Activated B cell treated with CpG ODN at 0.5 μM for 24 hours (primary cell): ENCODE measurements at regions not wholly inside any gene's neighbourhood (a gene's known extent, or its start where the extent isn't known, plus 50 kb on each side); places are given as distances from the start of the nearest gene placed in this dataset.

ENCODE experiments used
- ATAC-seq: fragments of 200-7000 bp; cut with Tn5 transposase; one replicate; pipeline ENCODE4 v1.10.0; 2021; ENCODE audit warnings: low read depth, mild to moderate bottlenecking, moderate library complexity
- CTCF ChIA-PET: fragments of 350-600 bp; sonication (Branson Sonifier 250); formaldehyde crosslinking; loops from one replicate; lab custom pipeline; 2021; ENCODE audit warnings: antibody characterized with exemption; lab: Charles Lee
- POLR2A ChIA-PET: fragments of 350-600 bp; sonication (Branson Sonifier 250); formaldehyde crosslinking; loops from one replicate; lab custom pipeline; 2021; ENCODE audit warnings: antibody characterized with exemption; lab: Charles Lee
- DNase-seq: peaks from one replicate; pipeline ENCODE4 v3.0.0; 2022
- H3K27ac Mint-ChIP-seq: one replicate; pipeline ENCODE4 v1.8.0; 2020; ENCODE audit warnings: mixed read lengths
- H3K27me3 Mint-ChIP-seq: one replicate; pipeline ENCODE4 v1.8.0; 2021; ENCODE audit warnings: mixed read lengths
- H3K36me3 Mint-ChIP-seq: one replicate; pipeline ENCODE4 v1.8.0; 2021; ENCODE audit warnings: low read depth, mixed read lengths
- H3K4me1 Mint-ChIP-seq: one replicate; pipeline ENCODE4 v1.8.0; 2021; ENCODE audit warnings: mixed read lengths
- H3K4me3 Mint-ChIP-seq: one replicate; pipeline ENCODE4 v1.8.0; 2020; ENCODE audit warnings: mild to moderate bottlenecking, mixed read lengths
- H3K9me3 Mint-ChIP-seq: one replicate; pipeline ENCODE4 v1.8.0; 2020; ENCODE audit warnings: mixed read lengths
- CTCF ChIP-seq: fragments of 200-600 bp; IDR thresholded peaks from one replicate; pipeline ENCODE4 v1.8.0; 2022; ENCODE audit warnings: antibody characterized with exemption, mild to moderate bottlenecking
- intact Hi-C: fragments of 100-400 bp; cut with micrococcal nuclease; formaldehyde crosslinking; loops from one replicate; pipeline ENCODE4 v1.15.1; 2024

GRCh38 chr10:123294109-123294508 lies 139.9 kb downstream of the BUB3 start:
- Mint-ChIP-seq H3K27me3 (no peaks in the 10 kb centered on the region), H3K9me3 (peaks cover 17% of the 10 kb centered on the region), H3K36me3 (no peaks in the 10 kb centered on the region), H3K4me1 (no peaks in the 10 kb centered on the region), H3K27ac (no peak overlapping the region), H3K4me3 (no peak overlapping the region)
- intact Hi-C loops = no loop called here
- ChIA-PET POLR2A (no interaction called here), CTCF (no interaction called here)
- no peak for DNase-seq
- ATAC-seq = no peak
- no peak for TF ChIP-seq CTCF

- TF ChIP-seq CTCF = no peak
- no peaks in the 10 kb centered on the region for H3K4me1 Mint-ChIP-seq
- no peak overlapping the region for H3K4me3 Mint-ChIP-seq
- H3K9me3 Mint-ChIP-seq = peaks cover 16% of the 10 kb centered on the region
- ATAC-seq (no peak), DNase-seq (no peak)
- POLR2A ChIA-PET = no interaction called here
- H3K27me3 Mint-ChIP-seq = no peaks in the 10 kb centered on the region
- H3K27ac Mint-ChIP-seq = no peak overlapping the region
- H3K36me3 Mint-ChIP-seq = no peaks in the 10 kb centered on the region
- intact Hi-C loops = no loop called here
- CTCF ChIA-PET = no interaction called here
These were observed 140.7 kb downstream of the BUB3 start for GRCh38 chr10:123294886-123295285.

GRCh38 chr10:123295644-123296043 lies 141.4 kb downstream of the BUB3 start:
- H3K4me1 Mint-ChIP-seq = no peaks in the 10 kb centered on the region
- no peak overlapping the region for H3K4me3 Mint-ChIP-seq
- H3K27me3 Mint-ChIP-seq = no peaks in the 10 kb centered on the region
- no peak for DNase-seq
- no peak overlapping the region for H3K27ac Mint-ChIP-seq
- no peak for TF ChIP-seq CTCF
- no peak for ATAC-seq
- intact Hi-C loops = no loop called here
- peaks cover 10% of the 10 kb centered on the region for H3K9me3 Mint-ChIP-seq
- CTCF ChIA-PET = no interaction called here
- no peaks in the 10 kb centered on the region for H3K36me3 Mint-ChIP-seq
- POLR2A ChIA-PET = no interaction called here

- Mint-ChIP-seq H3K9me3 (peaks cover 6% of the 10 kb centered on the region), H3K27ac (no peak overlapping the region), H3K4me1 (no peaks in the 10 kb centered on the region), H3K4me3 (no peak overlapping the region), H3K36me3 (no peaks in the 10 kb centered on the region), H3K27me3 (no peaks in the 10 kb centered on the region)
- intact Hi-C loops = no loop called here
- ChIA-PET CTCF (no interaction called here), POLR2A (no interaction called here)
- no peak for TF ChIP-seq CTCF
- ATAC-seq = no peak
- DNase-seq = no peak
These were observed 143.0 kb downstream of the BUB3 start for GRCh38 chr10:123297175-123297574.

- ChIA-PET POLR2A (no interaction called here), CTCF (no interaction called here)
- DNase-seq (no peak), ATAC-seq (no peak)
- intact Hi-C loops = no loop called here
- Mint-ChIP-seq H3K9me3 (peaks cover 6% of the 10 kb centered on the region), H3K4me3 (no peak overlapping the region), H3K4me1 (no peaks in the 10 kb centered on the region), H3K36me3 (no peaks in the 10 kb centered on the region), H3K27ac (no peak overlapping the region), H3K27me3 (no peaks in the 10 kb centered on the region)
- no peak for TF ChIP-seq CTCF
These were observed 144.4 kb downstream of the BUB3 start for GRCh38 chr10:123298583-123298982.
